ELR (cell line): ENCODE measurements at regions not wholly inside any gene's neighbourhood (a gene's known extent, or its start where the extent isn't known, plus 50 kb on each side); places are given as distances from the start of the nearest gene placed in this dataset.
"Not testable (repeated sequence)": the region's sequence is repeated elsewhere in the genome, so short reads cannot be mapped to it uniquely, and the experiment has no call there.

ENCODE experiments used
- DNase-seq: peaks from one replicate; pipeline ENCODE4 v3.0.0-alpha.2; 2015; ENCODE audit warnings: low read depth

DNA sequence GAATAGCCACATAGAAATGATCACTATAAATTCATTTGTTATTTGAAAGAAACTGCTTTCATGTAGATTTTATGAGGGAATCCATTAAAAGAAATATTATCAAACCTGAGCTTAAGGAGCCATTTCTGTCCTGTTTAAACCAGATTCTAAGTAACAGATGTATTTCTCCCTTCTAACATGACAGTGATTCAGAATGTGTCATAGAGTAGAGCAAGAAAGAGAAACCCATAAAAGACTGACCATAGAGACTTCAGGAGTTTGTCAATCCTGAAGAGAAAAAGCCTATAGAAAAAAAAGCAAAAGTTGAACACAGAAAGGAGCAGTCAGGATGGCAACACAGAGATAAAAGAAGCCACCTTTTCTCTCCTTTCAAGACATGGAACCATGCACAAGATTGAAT lies 390.6 kb downstream of the PRIM2 start:
- DNase-seq: peak; percentile 69

DNA sequence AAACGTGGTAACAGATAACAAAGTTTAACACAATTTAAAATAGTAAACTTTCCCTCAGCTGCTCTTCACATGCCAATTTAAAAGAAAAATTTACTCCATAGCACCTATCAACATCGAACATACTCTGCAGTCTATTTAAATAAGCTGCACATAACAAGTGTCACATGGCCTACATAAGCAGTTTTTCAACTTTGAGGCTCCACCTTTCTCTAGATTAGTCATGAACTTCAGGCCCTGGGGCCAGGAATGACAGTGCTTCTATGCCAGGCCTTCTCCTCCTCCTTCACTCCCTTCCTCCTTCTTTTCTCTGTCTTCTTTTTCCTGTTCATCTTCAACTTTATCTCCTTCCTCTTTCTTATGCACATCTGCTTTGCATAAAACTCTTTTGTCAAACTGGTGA lies 405.1 kb downstream of the PRIM2 start:
- DNase-seq: peak; percentile 69

- not testable (repeated sequence) for DNase-seq
Measured at GRCh38 chr6:57723815-57724401, 406.5 kb downstream of the PRIM2 start.

DNA sequence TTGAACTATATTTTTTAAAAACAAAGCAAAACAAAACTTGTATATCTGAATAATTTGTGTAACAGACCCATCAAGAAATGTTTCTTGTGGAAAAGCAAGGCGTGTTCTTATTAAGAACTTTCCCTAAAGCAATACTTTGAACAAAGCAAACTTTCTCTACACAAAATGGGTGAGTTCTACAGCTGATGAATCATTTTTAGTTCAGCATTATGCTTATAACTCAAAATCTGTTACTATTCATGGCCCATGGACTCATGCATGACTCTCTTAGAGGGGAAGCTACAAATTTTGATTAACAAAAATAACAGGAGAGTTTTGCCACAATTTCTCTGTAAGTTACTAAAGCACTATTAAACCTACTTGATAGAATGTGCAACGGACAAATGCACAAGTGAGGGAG lies 412.0 kb downstream of the PRIM2 start:
- not testable (repeated sequence) for DNase-seq

GRCh38 chr6:57730726-57731125 lies 413.3 kb downstream of the PRIM2 start:
- not testable (repeated sequence) for DNase-seq

GRCh38 chr6:57747716-57748115 lies 430.3 kb downstream of the PRIM2 start:
- not testable (repeated sequence) for DNase-seq

DNA sequence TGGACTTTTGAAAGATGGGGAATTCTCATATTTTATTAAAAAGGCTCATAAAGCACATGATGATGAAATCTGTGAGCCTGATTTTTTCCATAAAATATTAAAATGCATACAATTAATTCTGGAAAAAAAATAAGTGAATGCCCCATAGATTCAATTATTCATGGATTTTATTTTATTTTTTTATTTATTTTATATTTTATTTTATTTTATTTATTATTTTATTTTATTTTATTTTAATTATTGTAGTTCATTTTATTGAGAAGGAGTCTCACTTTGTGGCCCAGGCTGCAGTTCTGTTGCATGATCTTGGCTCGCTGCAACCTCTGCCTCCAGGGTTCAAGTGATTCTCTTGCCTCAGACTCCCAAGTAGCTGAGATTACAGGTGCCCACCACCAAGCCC lies 442.4 kb downstream of the PRIM2 start:
- DNase-seq: not testable (repeated sequence)

GRCh38 chr6:57792720-57793397 lies 475.4 kb downstream of the PRIM2 start:
- DNase-seq: peak; percentile 77

- peak; percentile 72 for DNase-seq
Measured at GRCh38 chr6:57793398-57793762, 475.9 kb downstream of the PRIM2 start.

DNA sequence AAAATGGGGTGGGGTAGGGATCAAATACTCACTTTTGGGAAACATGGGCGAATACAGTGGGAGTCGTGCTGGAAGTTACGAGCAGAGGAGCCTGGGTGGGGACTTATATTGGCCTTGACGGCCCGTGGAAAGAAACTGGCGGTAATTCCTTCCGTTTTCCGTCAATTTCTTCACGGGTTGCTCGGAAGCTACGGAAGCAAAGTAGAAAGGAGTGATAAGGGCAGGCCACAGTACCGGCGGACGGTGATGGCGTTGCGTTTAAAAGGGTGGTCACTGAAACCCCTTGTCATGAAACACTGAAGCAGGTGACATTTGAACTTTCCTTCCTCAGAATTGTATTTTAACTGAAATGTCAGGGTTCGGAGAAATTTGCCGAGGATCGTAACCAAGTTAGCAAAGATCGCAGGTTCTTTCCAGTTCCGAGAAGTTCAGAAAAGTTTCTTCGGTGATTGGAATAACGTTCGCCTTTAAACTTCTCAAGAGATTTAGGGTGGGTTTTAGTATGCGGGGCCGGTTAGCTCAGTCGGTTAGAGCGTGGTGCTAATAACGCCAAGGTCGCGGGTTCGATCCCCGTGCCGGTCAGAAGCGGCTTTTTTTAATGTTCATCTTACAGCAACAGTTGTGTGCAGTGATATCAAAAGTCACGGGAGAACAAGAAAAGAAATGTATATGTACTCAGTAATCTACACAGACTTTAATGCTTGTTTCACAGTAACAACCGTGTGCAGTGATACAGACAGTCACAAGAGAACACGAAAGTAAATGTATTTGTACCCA lies 482.5 kb downstream of the PRIM2 start:
- DNase-seq: peak; percentile 88

GRCh38 chr6:57808581-57808980 lies 491.2 kb downstream of the PRIM2 start:
- DNase-seq: peak; percentile 70

- not testable (repeated sequence) for DNase-seq
Measured at GRCh38 chr6:57809454-57809853, 492.0 kb downstream of the PRIM2 start.

DNA sequence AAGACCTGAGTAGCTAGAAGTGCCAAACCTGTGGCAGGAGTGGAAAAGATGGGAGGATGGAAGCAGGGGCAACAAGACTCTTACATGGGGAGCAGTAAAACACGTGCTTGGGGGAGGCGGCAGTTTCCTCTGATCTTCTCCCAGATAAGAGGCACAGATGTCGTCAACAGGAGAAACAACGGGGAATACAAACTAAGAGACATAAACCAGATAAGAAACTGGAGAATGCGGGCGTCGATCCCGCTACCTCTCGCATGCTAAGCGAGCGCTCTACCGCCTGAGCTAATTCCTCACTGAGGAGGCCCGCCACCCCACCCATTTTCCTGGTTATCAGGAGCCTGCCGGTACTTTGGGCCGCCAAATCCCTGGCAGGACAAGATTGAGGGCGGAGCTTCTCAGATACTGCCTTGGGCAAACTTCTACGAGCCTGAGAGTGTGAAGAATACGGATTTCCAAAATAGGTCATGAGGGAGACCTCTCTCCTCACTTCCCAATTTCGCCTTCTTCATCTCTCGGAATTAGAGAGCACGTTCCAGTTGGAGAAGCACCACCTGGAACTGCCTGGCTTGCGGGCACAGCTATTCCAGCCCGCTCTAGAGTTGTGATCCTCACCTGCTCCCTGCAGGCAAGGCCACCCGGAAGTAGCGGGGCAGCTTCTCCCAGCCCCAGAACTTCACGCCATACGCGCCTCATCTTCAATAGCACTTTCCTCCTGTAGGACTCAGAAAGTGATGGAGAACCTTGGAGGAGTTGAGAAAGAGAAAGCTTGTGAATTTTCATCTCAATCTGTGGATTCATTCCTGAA lies 496.0 kb downstream of the PRIM2 start:
- DNase-seq: peak; percentile 82

GRCh38 chr6:57815826-57816225 lies 498.4 kb downstream of the PRIM2 start:
- DNase-seq: peak; percentile 47

DNA sequence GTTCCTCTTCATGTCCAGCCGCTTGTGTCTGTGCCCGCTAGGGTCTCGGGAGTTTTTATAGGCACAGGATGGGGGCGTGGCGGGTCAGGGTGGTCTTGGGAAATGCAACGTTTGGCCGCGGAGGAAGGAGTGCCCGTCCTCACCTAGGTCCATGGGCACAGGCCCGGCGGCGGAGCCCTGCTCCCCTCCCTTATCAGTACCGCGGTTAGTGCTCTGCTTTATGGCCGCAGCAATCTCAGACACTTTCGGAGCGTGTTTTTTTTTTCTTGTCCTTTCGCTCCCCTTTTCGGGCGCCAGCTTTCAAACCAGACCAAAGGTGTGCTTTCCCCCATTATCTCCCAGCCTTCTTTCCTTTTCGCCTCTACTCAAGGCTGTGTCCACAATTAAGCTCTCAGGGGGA lies 503.9 kb downstream of the PRIM2 start:
- DNase-seq: not testable (repeated sequence)

DNA sequence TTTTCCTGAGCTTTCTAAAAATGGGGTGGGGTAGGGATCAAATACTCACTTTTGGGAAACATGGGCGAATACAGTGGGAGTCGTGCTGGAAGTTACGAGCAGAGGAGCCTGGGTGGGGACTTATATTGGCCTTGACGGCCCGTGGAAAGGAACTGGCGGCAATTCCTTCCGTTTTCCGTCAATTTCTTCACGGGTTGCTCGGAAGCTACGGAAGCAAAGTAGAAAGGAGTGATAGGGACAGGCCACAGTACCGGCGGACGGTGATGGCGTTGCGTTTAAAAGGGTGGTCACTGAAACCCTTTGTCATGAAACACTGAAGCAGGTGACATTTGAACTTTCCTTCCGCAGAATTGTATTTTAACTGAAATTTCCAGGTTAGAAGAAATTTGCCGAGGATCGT lies 505.0 kb downstream of the PRIM2 start:
- not testable (repeated sequence) for DNase-seq

- DNase-seq: peak; percentile 78
Measured at GRCh38 chr6:57822896-57823358, 505.5 kb downstream of the PRIM2 start.

GRCh38 chr6:57837622-57838209 lies 520.3 kb downstream of the PRIM2 start:
- peak; percentile 31 for DNase-seq

DNA sequence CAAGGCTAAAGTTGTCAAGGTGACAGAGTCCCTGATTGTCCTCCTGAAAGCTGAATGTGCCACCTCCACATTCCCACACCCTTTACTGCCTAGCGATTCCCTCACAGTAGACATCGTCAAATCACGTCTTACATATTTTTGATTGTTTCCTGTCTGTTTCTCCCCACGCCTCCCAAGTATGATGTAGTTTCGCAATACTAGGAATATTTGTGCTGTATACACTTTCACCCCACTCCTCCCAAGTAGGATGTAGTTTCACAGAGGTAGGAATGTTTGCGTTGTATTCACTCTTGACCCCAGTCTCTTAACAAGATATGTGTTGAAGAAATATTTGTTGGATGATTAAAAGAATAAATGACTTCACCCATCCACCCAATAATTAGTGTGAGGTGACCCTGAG lies 524.1 kb downstream of the PRIM2 start:
- DNase-seq: not testable (repeated sequence)

- DNase-seq: not testable (repeated sequence)
Measured at GRCh38 chr6:57853745-57854407, 536.4 kb downstream of the PRIM2 start.
